ENCODE measurements at regions not wholly inside any gene's neighbourhood (a gene's known extent, or its start where the extent isn't known, plus 50 kb on each side); places are given as distances from the start of the nearest gene placed in this dataset.
"Not testable (repeated sequence)": the region's sequence is repeated elsewhere in the genome, so short reads cannot be mapped to it uniquely, and the experiment has no call there.

GRCh38 chr11:3583476-3583875 is 58.3 kb downstream of the ART5 start:
- not testable (repeated sequence) for DNase-seq

- not testable (repeated sequence) for DNase-seq
Observed at GRCh38 chr11:3581389-3581725, 60.4 kb downstream of the ART5 start.

- peak; percentile 66 for DNase-seq
Observed at GRCh38 chr11:3580487-3581388, 61.1 kb downstream of the ART5 start.

- not testable (repeated sequence) for DNase-seq
Observed at GRCh38 chr11:3579600-3580459, 62.0 kb downstream of the ART5 start.

- not testable (repeated sequence) for DNase-seq
Observed at GRCh38 chr11:3576066-3576604, 65.7 kb downstream of the ART5 start.

- not testable (repeated sequence) for DNase-seq
Observed at GRCh38 chr11:3572976-3573647, 68.7 kb downstream of the ART5 start.

GRCh38 chr11:3571752-3572151 is 70.0 kb downstream of the ART5 start:
- not testable (repeated sequence) for DNase-seq

- not testable (repeated sequence) for DNase-seq
Observed at GRCh38 chr11:3565838-3566237, 76.0 kb downstream of the ART5 start.

- DNase-seq: not testable (repeated sequence)
Observed at GRCh38 chr11:3564383-3564782, 77.4 kb downstream of the ART5 start.

- DNase-seq: peak; percentile 57
Observed at GRCh38 chr11:3554621-3555020, 87.2 kb downstream of the ART5 start.

GRCh38 chr11:3544990-3545389 is 96.8 kb downstream of the ART5 start:
- DNase-seq: peak; percentile 14

- not testable (repeated sequence) for DNase-seq
Observed at GRCh38 chr11:3538220-3538619, 103.6 kb downstream of the ART5 start.

GRCh38 chr11:3537254-3537653 is 104.5 kb downstream of the ART5 start:
- DNase-seq: not testable (repeated sequence)

GRCh38 chr11:3532958-3533357 is 108.8 kb downstream of the ART5 start:
- not testable (repeated sequence) for DNase-seq

- DNase-seq: not testable (repeated sequence)
Observed at GRCh38 chr11:3531280-3531679, 110.5 kb downstream of the ART5 start.

GRCh38 chr11:3523567-3523966 is 118.2 kb downstream of the ART5 start:
- not testable (repeated sequence) for DNase-seq

GRCh38 chr11:3520905-3521304 is 120.9 kb downstream of the ART5 start:
- not testable (repeated sequence) for DNase-seq

- DNase-seq: not testable (repeated sequence)
Observed at GRCh38 chr11:3519841-3520240, 122.0 kb downstream of the ART5 start.

GRCh38 chr11:3516934-3517567 is 124.7 kb downstream of the ART5 start:
- DNase-seq: not testable (repeated sequence)

- not testable (repeated sequence) for DNase-seq
Observed at GRCh38 chr11:3516345-3516933, 125.4 kb downstream of the ART5 start.

GRCh38 chr11:3514635-3515424 is 127.0 kb downstream of the ART5 start:
- DNase-seq: not testable (repeated sequence)
